SU-DHL-6 (cell line): ENCODE measurements at regions not wholly inside any gene's neighbourhood (a gene's known extent, or its start where the extent isn't known, plus 50 kb on each side); places are given as distances from the start of the nearest gene placed in this dataset.

Source experiments
- CTCF ChIP-seq: fragments of 200-600 bp; sonication (generic); IDR thresholded peaks from one replicate; pipeline ENCODE4 v1.5.1; 2017; ENCODE audit warnings: antibody characterized with exemption, mild to moderate bottlenecking, low read length, moderate library complexity; ENCODE audit not compliant: insufficient read depth, poor library complexity, severe bottlenecking
- EZH2phosphoT487 ChIP-seq: fragments of 200-600 bp; sonication (generic), shearing (Covaris generic); conservative IDR thresholded peaks from 2 replicates; pipeline ENCODE4 v1.6.1; 2018; ENCODE audit warnings: mild to moderate bottlenecking, antibody characterized with exemption, low read length, moderate library complexity, mixed read lengths

- no peak for TF ChIP-seq CTCF
- no peak for TF ChIP-seq EZH2phosphoT487
These were observed 73.1 kb upstream of the RPS23 start for GRCh38 chr5:82351297-82351696.
